ENCODE measurements at regions not wholly inside any gene's neighbourhood (a gene's known extent, or its start where the extent isn't known, plus 50 kb on each side); places are given as distances from the start of the nearest gene placed in this dataset.

GRCh38 chr9:107547772-107548297 is 58.3 kb upstream of the KLF4 start:
- Histone ChIP-seq H3K36me3 (replicated peaks in 1 of 2; ENCODE audit: control insufficient read depth in 1 of 2, insufficient read depth in 2 of 2, low read length in 2 of 2) (no peaks in the 10 kb centered on the region), H3K9me3 (ENCODE audit: low read length) (no peaks in the 10 kb centered on the region), H4K20me1 (ENCODE audit: insufficient read depth, low read length) (no peaks in the 10 kb centered on the region), H3K79me2 (ENCODE audit: insufficient read depth, low read length) (no peaks in the 10 kb centered on the region), H3K27me3 (ENCODE audit: control insufficient read depth in 1 of 2, insufficient read depth in 2 of 2, low read length in 2 of 2) (peaks cover 0 to 15% of the 10 kb centered on the region in 2 experiments; a peak in 1 of 5 replicates), H3K4me1 (ENCODE audit: insufficient read depth, low read length) (peaks cover 40% of the 10 kb centered on the region), H3K9ac (ENCODE audit: insufficient read depth, low read depth, low read length) (no peak overlapping the region), H3K4me2 (ENCODE audit: low read depth, low read length) (no peak overlapping the region), H3K4me3 (replicated peaks in 1 of 3; ENCODE audit: insufficient read depth in 1 of 3, low read depth in 2 of 3, low read length in 3 of 3) (no peak overlapping the region), H2AFZ (ENCODE audit: low read length) (no peak overlapping the region), H3K27ac (ENCODE audit: extremely low read length, insufficient read depth, low read length) (no peak overlapping the region)
- POLR2A ChIA-PET: interaction anchor here (1.1 to 1.3 kb wide), 2 partner anchors 58 to 204 kb away, joined by 3 read pairs; partner anchors contain the start of gene KLF4
- TF ChIP-seq SPEN (CRISPR knock-in tag; IDR thresholded peaks at IDR 0.05; ENCODE audit: low read depth): no peak
- TF ChIP-seq ATAD3A (CRISPR knock-in tag; IDR thresholded peaks at IDR 0.05): no peak
- TF ChIP-seq TGIF2 (CRISPR knock-in tag; IDR thresholded peaks at IDR 0.05): no peak
- no peak for TF ChIP-seq ARNT (IDR thresholded peaks at IDR 0.05)
- TF ChIP-seq ZNF800 (CRISPR knock-in tag; IDR thresholded peaks at IDR 0.05): no peak
- no peak for TF ChIP-seq PRDM15 (CRISPR knock-in tag; IDR thresholded peaks at IDR 0.05)
- no peak for TF ChIP-seq ZMYM2 (CRISPR knock-in tag; IDR thresholded peaks at IDR 0.05)
- TF ChIP-seq MAX (IDR thresholded peaks at IDR 0.05): no peak
- TF ChIP-seq ERF (CRISPR knock-in tag; IDR thresholded peaks at IDR 0.05): no peak
- TF ChIP-seq THAP7 (CRISPR knock-in tag; IDR thresholded peaks at IDR 0.05): no peak
- no peak for TF ChIP-seq ZBTB46 (CRISPR knock-in tag; IDR thresholded peaks at IDR 0.05; ENCODE audit: borderline replicate concordance)
- TF ChIP-seq HOXD1 (CRISPR knock-in tag; IDR thresholded peaks at IDR 0.05): no peak
- TF ChIP-seq ZC3H4 (CRISPR knock-in tag; IDR thresholded peaks at IDR 0.05; ENCODE audit: borderline replicate concordance): no peak
- no peak for TF ChIP-seq ZNF703 (CRISPR knock-in tag; IDR thresholded peaks at IDR 0.05; ENCODE audit: borderline replicate concordance)
- TF ChIP-seq POLR2AphosphoS2 (IDR thresholded peaks at IDR 0.05; ENCODE audit: low read depth, low read length): no peak
- WGBS (ENCODE audit: low lambda C conversion rate): 29% methylated on average over 3 of the region's 3 CpGs
- intact Hi-C loops (cut with micrococcal nuclease; ENCODE audit: unreplicated experiment) (loop anchor here (2.0 kb wide), 1 partner anchor 43 kb away; no protein-coding TSS in a partner anchor), in situ Hi-C loops (cut with HindIII; ENCODE audit: extremely low pct_ligation_motif_present, low pct_unique_long_range_greater_than_20kb) (no loop called here)
- BruUV-seq (replicated peaks): no TSS peak
- no peak for FAIRE-seq
- no peak for ATAC-seq
- CTCF ChIA-PET (ENCODE audit: low intra/inter-chr PET ratio, low total read pairs): no interaction called here
- DNase-seq (ENCODE audit: low spot score): no peak

Data from HepG2 (cell line).